ENCODE measurements at regions not wholly inside any gene's neighbourhood (a gene's known extent, or its start where the extent isn't known, plus 50 kb on each side); places are given as distances from the start of the nearest gene placed in this dataset.

DNA sequence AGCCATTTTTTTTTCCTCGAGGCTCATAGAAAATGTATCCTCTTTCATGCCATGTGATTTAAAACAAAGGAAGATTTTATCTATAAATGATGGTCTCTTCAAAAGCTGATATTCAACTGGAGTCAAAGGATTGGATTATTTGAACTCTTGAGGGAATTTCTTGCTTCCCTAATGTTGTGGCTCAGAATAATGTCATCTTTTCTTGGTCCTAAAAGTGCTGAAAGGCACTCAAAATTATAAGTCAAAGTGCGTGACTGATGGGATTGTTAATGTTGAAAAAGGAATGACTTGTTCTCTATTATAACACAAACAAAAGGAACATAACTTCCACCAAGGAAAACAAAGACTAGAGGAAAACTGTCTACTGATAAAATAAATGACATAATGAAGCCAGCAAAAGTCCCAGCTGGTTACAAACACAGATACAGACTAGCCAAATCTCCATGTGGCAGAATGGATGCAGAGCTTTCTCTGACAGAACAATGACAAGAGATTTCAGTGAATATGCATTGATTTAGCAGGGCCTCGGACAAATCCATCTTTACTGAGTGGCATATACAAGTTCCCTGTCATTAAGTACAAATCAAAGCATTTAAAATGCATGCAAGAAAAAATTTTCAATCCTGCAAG lies 552.6 kb downstream of the GBA3 start:
- DNase-seq (ENCODE audit: low spot score), result no peak

DNA sequence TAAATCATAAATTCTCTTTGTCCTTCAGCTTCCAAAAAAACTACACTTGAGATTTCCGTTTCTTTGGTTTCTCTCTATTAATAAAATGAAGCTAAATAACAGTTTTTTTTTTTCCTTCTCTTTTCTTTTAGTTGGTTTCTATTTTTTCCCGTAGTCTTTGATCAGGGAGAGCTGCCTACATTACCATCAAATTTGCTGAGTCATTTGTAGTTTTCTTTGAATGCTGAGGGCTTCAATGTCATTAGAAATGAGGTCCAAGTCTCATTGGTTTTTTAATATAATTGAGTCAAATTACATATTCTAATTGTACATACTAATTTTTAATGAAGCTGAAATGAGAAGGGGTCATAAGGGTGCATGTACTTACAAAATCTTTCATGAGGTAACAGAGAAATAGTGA lies 550.2 kb downstream of the GBA3 start:
- no peak for DNase-seq (ENCODE audit: low spot score)

DNA sequence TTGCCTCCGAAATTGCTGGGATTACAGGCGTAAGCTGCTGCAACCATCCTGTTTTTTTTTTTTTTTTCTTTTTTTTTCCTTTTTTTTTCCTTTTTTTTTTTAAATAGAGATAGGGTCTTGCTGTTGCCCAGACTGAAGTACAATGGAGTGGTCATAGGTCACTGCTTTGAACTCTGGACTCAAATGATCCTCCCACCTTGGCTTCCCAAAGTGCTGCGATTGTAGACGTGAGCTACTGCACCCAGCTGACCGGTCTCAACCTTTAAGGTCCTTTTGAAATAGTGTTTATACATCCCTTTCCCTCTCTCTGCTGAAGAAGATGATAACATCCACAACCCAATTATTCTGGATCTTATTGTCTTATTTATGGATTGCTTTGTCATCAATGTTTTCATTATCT lies 548.7 kb downstream of the GBA3 start:
- DNase-seq (ENCODE audit: low spot score), result no peak

DNA sequence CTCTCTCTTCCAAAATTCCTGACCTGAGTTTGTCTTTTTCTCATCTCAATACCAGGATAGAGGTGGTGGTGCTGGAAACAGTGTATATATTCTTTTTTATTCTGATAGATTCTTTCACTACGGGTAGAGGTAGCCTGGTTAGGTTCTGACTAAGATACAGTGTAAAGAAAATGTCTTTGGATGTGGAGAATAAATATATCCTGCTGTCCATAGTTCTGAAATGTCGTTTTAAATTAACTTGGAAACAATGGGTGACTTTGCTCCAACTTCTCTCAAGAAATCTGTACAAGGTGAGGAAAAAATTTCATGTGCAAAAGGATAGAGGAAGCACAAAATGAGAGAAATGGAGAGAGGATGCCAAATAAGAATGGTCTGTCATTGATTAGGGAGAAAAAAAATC lies 546.1 kb downstream of the GBA3 start:
- DNase-seq (ENCODE audit: low spot score), result no peak

DNA sequence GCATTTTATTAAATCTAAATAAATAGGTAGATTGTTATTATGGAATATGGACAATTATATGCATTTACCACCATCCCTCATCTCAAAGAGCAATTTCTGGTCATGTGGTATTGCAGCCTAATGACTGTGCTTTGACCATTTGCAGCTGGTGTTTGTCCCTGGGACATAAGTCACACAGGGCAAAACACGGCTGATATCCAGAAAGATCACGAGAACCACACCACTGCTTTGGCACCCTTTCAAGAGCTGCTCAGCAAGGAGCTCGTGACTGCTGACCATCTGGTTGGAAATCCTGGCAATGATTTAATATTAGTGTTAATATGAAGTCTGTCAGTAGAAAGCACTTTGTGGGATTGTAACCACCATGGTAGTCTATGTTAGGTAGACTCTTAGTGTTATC lies 545.0 kb downstream of the GBA3 start:
- DNase-seq (ENCODE audit: low spot score), result no peak

DNA sequence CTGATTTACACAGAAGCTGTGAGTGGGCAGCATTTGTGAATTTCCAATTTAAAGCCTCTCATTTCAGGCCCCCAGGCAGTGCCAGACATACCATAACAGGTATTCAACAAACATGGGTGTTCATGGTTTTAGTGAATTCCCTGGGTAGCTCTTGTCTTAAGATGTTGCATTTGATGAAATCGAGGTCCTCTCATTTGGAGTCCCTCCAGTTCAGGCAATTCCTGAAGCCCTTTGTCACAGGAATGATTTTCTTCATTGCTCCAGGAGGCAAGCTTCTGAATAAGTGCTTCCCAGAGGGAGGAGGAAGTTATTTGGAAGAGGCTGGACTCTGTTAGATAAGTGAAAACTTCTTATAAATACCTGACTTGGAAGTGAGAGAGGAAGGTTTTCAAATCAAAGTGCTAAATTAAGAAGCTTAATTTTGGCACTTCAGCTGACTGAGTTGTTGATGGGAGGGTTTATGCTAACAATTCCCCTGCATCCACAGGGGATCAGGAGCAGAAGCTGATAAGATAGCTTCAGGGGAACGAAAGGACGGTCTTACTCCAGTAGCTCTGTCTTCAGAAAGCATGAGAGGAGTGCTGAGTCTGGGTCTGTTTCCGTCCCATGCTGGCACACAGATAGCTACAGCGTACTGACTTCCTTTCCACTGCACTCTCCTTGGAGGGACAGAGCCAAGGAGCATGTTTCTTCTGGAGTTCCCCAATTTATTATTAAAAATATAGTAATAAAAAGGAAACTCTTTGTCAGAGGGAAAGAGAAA lies 543.1 kb downstream of the GBA3 start:
- DNase-seq (ENCODE audit: low spot score), result no peak

DNA sequence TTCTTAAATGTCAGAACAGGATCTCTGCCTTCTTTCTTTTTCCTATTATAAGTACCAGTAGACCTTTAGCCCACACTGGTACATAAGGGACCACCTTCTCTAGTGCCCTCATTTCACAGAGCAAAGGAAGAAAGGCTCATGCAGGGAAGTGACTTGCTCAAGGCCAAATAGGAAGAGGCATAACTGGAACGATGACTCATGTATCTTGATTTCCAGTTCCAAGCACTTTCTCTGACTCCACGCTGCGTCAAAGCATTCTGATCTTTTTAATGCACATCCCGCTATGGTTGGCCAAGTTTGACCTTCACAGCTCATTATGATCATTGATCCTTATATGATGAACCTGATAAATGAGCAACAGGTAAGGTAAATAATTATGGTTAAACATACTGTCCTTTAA lies 542.0 kb downstream of the GBA3 start:
- DNase-seq (ENCODE audit: low spot score), result no peak

DNA sequence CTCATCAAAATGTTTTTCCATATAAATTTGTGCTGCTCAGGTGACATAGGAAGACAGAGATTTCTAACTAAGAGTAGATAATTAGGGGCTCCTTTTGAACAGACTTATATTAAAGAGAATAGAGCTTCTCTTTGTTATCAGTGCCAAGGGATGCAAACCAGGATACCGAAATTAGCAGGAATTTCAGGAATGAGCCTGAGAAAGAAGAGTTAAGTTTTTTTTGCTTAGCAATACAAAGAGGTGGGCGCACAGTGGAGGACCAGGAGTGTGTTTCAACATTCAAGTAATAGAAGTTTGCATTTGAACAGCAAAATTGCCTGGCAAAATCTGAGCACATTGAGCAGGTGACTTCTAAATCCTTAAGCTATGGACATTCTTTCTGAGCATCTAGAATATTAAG lies 541.3 kb downstream of the GBA3 start:
- DNase-seq (ENCODE audit: low spot score), result no peak

DNA sequence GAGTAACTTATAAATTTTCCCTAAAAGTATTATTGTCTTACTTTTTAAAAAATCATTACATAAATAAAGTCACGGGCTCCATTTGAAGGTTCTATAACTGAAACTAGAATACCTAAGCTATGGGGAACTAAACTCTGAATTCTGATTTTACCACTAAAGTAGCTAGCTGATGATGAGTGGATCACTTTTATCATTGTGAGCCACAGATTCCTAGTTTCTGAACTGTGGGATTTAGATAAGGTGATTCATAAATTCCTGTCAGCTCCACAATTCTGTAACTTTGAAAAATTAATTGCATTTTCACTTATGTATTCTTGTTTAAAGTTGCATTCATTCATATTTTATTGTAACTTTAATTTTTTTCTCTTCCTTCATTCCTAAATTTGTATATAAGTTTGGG lies 540.9 kb downstream of the GBA3 start:
- DNase-seq (ENCODE audit: low spot score), result no peak

DNA sequence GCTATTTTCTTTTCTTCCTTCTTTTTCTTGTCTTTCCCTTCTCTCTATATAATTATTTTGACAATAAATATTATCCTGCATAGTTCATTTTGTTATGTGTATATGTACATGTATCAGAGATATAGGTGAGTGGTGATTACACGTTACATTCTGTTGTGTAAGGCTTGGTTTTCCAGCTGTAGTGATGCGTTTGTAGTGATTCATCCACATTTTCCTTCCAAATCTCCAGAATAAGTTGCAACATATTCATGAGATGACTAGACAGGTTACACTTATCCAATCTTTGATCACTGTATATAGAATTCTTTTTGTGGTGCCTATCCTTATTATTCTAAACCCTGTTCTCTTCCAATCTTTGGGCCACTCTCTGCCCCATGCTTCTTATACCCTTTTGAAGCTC lies 540.2 kb downstream of the GBA3 start:
- no peak for DNase-seq (ENCODE audit: low spot score)

DNA sequence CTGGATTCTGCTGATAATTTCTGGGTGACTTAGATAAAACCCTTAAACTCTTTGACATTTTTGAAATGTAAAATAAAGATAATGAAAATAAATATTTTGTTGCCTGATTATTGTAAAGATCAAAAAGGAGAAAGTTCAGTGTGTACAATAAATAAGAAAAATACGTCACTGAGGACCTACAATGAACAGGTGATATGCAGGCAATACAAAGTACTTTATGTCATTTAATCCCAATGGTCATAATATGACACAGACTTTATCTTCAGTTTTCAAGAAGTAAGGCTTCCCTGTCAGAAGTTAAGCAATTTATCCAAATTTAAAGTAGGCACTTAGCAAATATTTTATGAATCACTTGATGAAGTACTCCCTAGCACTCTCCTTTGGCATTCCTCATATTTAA lies 532.8 kb downstream of the GBA3 start:
- no peak for DNase-seq (ENCODE audit: low spot score)

DNA sequence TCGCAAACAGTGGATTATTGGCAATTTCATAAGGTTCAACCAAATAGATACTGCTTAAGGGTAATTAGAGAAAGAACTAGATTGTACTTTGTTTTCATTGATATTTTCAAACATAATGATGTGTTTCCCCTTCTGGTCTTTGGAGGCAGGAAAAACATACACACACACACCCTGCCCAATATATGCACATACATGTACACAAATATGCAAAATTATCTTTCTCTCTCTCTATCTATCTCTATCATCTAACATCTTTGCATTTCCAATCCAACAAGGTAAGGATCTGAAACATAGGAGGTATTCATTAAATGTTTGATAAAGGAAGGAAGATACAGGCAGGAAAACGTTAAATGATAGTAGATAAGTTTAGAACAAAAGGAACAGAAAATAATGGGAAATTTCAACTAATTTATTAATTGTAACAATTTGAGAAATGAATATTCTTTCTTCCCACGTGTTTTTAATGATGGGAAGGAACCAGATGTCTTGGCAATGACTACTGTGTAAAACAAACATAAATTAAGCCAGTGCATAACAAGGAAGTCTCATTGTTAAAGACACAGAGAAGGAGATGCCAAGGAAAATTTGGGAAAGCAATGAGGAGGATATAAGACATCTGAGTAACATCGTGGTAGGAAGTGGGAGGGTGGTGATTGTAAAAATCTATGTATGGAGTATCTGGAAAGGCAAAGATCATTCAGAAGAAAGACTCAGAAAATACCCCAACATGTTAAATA lies 532.1 kb downstream of the GBA3 start:
- DNase-seq (ENCODE audit: low spot score), result no peak

DNA sequence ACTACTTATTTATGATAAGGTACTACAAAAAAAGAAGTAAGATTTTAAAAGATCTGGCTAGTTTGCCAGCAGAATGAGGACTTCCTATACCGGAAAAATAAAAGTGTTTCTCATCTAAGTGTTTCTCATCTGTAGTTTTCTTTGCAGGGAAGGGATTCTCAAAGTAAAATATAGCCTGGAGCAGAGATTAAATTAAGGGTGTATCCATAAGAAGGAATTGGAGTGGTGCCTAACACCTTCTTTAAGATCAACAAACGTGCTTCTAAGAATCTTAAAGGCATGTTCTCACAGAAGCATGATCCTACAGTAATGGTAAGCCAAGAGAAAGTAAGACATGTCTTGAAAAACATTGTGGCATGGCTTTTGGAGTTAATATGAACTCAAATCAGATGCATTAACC lies 528.2 kb downstream of the GBA3 start:
- no peak for DNase-seq (ENCODE audit: low spot score)

DNA sequence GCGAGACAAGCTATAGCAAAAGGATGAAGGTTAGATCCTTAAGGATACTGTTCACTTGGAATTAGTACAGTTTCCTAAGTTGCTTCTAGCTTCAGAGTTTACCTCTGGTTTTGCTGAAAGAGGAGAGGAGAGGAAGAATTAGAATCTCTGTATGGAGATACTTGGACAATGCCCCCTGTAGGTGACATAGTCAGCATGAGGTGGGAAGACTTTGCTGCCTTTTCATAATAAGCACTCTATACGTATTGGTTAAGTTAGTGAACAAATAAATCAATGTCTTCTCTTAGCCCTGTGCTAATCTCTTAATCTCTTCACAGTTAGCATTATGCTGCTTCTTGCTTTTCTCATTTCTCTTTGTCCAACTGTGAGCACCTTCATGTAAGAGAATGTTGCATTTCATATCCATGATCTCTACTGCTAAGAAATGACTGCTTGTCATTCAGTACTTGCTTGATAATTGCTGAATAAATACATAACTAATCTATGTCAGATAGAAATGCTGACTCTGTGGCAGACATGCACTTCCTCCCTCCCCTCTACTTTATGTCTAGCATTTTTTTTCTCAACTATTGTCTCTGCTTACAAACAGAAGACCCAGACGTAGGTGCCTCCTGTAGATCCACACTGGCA lies 527.2 kb downstream of the GBA3 start:
- no peak for DNase-seq (ENCODE audit: low spot score)

DNA sequence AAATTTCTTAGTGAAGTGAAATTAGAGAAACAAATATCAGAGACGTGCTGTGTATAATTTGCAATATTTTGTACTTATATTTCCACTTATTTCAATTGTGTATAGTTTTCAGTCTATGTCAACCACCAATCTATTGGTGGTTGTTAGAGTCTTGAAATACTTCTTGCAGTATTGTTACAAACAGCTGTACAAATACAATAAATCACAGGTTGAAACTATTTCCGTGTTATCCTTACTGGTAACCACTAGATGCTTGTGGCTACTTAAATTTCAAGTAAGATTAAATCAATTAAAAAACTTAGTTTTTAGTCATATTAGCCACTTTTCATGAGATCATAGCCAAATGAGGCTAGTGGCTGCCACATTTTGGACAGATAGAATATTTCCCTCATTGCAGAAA lies 520.5 kb downstream of the GBA3 start:
- DNase-seq (ENCODE audit: low spot score), result no peak

DNA sequence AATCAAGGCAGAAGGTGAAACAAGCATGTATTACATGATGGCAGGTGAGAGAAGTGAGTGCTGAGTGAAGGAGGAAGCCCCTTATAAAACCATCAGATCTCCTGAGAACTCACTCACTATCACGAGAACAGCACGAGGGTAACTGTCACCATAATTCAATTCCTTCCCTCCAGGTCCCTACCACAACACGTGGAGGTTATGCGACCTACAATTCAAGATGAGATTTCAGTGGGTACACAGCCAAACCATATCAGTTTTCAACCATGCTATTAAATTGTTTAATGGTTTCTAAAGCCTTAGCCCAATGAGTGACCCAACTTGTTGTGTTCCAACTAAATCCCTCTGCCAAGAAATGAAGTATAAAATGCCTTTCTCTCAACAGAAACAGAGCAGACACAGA lies 519.8 kb downstream of the GBA3 start:
- DNase-seq (ENCODE audit: low spot score), result no peak

DNA sequence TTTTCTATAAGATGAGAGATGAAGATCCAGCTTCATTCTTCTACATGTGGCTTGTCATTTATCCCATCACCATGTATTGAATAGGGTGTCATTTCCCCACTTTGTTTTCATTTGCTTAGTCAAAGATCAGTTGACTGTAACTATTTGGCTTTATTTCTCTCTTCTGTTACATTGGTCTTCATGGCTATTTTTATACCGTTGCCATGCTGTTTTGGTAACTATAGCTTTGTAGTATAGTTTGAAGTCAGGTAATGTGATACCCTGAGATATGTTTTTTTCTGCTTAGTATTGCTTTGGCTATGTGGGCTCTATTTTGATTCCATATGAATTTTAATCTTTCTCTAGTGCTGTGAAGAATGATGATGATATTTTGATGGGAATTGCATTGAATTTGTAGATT lies 514.3 kb downstream of the GBA3 start:
- no peak for DNase-seq (ENCODE audit: low spot score)

DNA sequence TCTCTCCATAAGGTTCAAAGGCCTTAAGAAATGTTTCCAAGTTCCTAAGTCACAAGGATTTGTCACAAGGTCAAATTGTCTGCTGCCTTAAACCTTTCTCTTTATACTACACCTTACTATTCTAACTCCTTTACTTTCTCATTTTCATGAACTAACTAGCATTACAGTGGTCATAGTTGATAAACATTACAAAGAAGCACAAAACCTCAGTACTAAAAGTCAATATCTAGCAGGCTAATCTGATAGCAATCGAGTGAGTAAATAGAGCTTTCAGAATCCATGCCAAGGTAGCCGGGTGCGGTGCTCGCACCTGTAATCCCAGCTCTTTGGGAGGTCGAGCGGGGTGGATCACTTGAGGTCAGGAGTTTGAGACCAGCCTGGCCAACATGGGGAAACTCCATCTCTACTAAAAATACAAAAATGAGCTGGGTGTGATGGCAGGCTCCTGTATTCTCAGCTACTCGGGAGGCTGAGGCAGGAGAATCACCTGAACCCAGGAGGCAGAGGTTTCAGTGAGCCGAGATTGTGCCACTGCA lies 510.0 kb downstream of the GBA3 start:
- DNase-seq (ENCODE audit: low spot score), result no peak

DNA sequence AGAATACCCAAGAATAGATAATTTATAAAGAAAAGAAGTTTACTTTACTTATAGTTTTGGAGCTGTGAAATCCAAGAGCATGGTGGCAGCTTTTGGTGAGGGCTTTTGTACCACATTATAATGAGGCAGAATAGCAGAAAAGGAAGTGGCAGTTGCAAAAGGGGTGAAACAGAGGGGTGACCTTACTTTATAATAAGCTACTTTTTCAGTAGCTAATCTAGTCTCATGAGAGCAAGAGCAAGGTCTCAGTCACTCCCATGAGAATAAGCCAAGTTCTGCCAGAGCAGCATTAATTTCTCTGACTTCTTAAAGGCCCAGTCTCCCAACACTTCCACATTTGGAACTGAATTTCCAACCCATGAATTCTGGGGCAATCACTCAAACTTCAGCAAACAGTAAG lies 502.0 kb downstream of the GBA3 start:
- no peak for DNase-seq (ENCODE audit: low spot score)

DNA sequence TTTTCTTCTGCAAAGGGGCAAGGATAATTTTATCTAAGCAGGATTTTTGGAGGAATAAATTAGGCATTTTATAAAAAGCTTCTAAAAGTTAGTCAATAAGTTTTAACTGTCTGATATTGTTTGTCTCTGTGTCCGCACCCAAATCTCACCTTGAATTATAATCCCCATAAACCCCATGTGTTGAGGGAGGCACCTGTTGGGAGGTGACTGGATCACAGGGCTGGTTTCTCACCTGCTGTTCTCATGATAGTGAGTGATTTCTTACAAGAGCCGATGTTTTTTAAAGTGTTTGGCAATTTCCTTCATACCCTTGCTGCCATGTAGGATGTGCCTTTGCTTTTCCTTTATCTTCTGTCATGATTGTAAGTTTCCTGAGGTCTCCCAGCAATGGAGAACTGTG lies 481.4 kb downstream of the GBA3 start:
- no peak for DNase-seq (ENCODE audit: low spot score)

DNA sequence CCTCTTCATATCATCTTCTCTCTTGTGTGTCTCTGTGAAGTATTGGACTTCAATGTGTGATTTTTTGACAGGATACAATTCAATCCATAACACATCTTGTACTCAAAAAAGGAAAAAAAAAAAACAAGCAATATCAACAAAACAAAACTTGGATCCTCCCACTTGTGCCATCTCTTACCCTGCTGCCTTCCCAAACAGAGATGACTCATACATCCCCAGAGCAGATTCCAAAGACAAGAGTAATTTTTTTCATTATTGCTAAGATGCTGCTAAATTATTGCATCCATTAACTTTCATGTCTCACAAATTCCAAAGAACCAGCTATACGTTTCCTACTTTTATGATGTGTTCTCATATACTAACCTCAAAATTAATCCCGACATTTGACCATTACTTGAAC lies 479.2 kb downstream of the GBA3 start:
- DNase-seq (ENCODE audit: low spot score), result no peak

DNA sequence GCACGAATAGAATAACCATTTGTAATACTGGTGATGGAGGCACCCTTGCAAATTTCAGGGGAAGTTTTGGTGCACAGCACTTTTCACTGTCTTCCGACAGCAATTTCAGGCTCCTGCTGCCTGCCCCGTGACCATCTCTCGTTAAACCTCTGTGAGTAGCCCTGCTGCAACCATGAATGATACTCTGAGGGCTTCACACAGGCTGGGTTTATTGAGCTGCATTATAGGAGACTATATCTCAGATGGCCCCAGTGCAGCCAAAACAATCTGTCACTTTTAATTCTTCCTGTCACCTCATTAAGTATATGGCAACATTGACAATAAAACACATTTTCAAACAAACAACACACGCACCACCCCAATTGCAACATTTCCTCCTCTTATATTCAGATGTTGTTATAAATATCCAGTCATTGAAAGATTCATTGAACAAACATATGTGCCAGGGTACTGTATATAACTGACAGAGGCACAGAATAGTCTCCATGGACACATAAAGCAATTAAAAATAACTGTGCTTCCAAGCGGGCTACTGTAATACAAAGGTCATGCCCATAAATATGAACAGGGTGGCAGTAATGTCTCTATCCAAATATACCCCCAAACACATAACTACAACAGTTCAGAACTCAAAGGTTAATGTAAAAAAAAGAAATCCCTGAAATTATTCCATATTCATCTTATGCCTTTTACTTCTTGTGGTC lies 477.0 kb downstream of the GBA3 start:
- DNase-seq (ENCODE audit: low spot score), result no peak

Measured in hematopoietic multipotent progenitor cell treated with erythropoietin and hydrocortisone succinate and interleukin-3 and kit ligand, for 17 days (in vitro differentiated cells).